WTC11 (cell line): ENCODE measurements at regions not wholly inside any gene's neighbourhood (a gene's known extent, or its start where the extent isn't known, plus 50 kb on each side); places are given as distances from the start of the nearest gene placed in this dataset.

ENCODE experiments used
- ATAC-seq: fragments of 200-7000 bp; cut with Tn5 transposase; 2 replicates; pipeline ENCODE4 v1.10.0; 2021; ENCODE audit warnings: mild to moderate bottlenecking, moderate library complexity
- CTCF ChIA-PET: fragments of 300-600 bp; sonication (Branson Sonifier 250); formaldehyde crosslinking; loops from one replicate; lab custom pipeline; 2021; ENCODE audit warnings: antibody characterized with exemption; lab: Charles Lee
- POLR2A ChIA-PET: fragments of 350-600 bp; sonication (Branson Sonifier 250); formaldehyde crosslinking; loops from one replicate; lab custom pipeline; 2021; ENCODE audit warnings: antibody characterized with exemption; lab: Charles Lee
- DNase-seq: peaks from one replicate; pipeline ENCODE4 v3.0.0; 2021; ENCODE audit warnings: low spot score
- H3K27ac Mint-ChIP-seq: 2 replicates; pipeline ENCODE4 v1.8.0; 2021; ENCODE audit warnings: mixed read lengths
- H3K27me3 Mint-ChIP-seq: 2 replicates; pipeline ENCODE4 v1.8.0; 2021; ENCODE audit warnings: low read depth, mild to moderate bottlenecking, moderate library complexity, mixed read lengths
- H3K36me3 Mint-ChIP-seq: 2 replicates; pipeline ENCODE4 v1.8.0; 2021; ENCODE audit warnings: mixed read lengths
- H3K4me1 Mint-ChIP-seq: 2 replicates; pipeline ENCODE4 v1.8.0; 2022; ENCODE audit warnings: mixed read lengths
- H3K4me3 Mint-ChIP-seq: 2 replicates; pipeline ENCODE4 v1.8.0; 2021; ENCODE audit warnings: mild to moderate bottlenecking, moderate library complexity, mixed read lengths
- H3K9me3 Mint-ChIP-seq: 2 replicates; pipeline ENCODE4 v1.8.0; 2021; ENCODE audit warnings: mixed read lengths
- CBFB ChIP-seq: sonication (generic); formaldehyde crosslinking; IDR thresholded peaks from 2 replicates; pipeline ENCODE4 v1.8.1; 2022; ENCODE audit warnings: mild to moderate bottlenecking, low read depth, missing genetic modification reagents
- CTCF ChIP-seq: fragments of 200-600 bp; IDR thresholded peaks from 2 replicates; pipeline ENCODE4 v1.8.0; 2022; ENCODE audit warnings: antibody characterized with exemption
- ETV6 ChIP-seq: sonication (generic); formaldehyde crosslinking; IDR thresholded peaks from 2 replicates; pipeline ENCODE4 v1.8.1; 2022; ENCODE audit warnings: mild to moderate bottlenecking, missing genetic modification reagents
- GABPB1 ChIP-seq: sonication (generic); formaldehyde crosslinking; IDR thresholded peaks from 2 replicates; pipeline ENCODE4 v1.8.1; 2023; ENCODE audit warnings: mild to moderate bottlenecking, missing genetic modification reagents
- KAT7 ChIP-seq: sonication (generic); formaldehyde crosslinking; IDR thresholded peaks from 2 replicates; pipeline ENCODE4 v1.8.1; 2023; ENCODE audit warnings: missing genetic modification reagents, mild to moderate bottlenecking, borderline replicate concordance
- NR1H2 ChIP-seq: sonication (generic); formaldehyde crosslinking; IDR thresholded peaks from 2 replicates; pipeline ENCODE4 v1.9.0; 2021; ENCODE audit warnings: mild to moderate bottlenecking, moderate library complexity, missing genetic modification reagents
- NR2C2 ChIP-seq: sonication (generic); formaldehyde crosslinking; IDR thresholded peaks from 2 replicates; pipeline ENCODE4 v1.8.0; 2022; ENCODE audit warnings: mild to moderate bottlenecking, missing genetic modification reagents
- RELA ChIP-seq: sonication (generic); formaldehyde crosslinking; IDR thresholded peaks from 2 replicates; pipeline ENCODE4 v1.8.1; 2022; ENCODE audit warnings: missing genetic modification reagents, mild to moderate bottlenecking, borderline replicate concordance
- SMAD4 ChIP-seq: sonication (generic); formaldehyde crosslinking; IDR thresholded peaks from 2 replicates; pipeline ENCODE4 v1.8.0; 2022; ENCODE audit warnings: mild to moderate bottlenecking, missing genetic modification reagents
- SP1 ChIP-seq: sonication (generic); formaldehyde crosslinking; conservative IDR thresholded peaks from 2 replicates; pipeline ENCODE4 v1.8.1; 2022; ENCODE audit warnings: missing genetic modification reagents
- TCF7 ChIP-seq: sonication (generic); formaldehyde crosslinking; IDR thresholded peaks from 2 replicates; pipeline ENCODE4 v1.8.0; 2022; ENCODE audit warnings: mild to moderate bottlenecking, low read depth, missing genetic modification reagents, moderate library complexity
- TEAD1 ChIP-seq: sonication (generic); formaldehyde crosslinking; IDR thresholded peaks from 2 replicates; pipeline ENCODE4 v1.8.0; 2022; ENCODE audit warnings: mild to moderate bottlenecking, missing genetic modification reagents
- ZBTB43 ChIP-seq: sonication (generic); formaldehyde crosslinking; IDR thresholded peaks from 2 replicates; pipeline ENCODE4 v1.8.1; 2023; ENCODE audit warnings: mild to moderate bottlenecking, missing genetic modification reagents
- ZNF138 ChIP-seq: sonication (generic); formaldehyde crosslinking; conservative IDR thresholded peaks from 2 replicates; pipeline ENCODE4 v1.8.1; 2022; ENCODE audit warnings: mild to moderate bottlenecking, moderate library complexity, missing genetic modification reagents
- ZNF263 ChIP-seq: sonication (generic); formaldehyde crosslinking; IDR thresholded peaks from 2 replicates; pipeline ENCODE4 v1.8.1; 2022; ENCODE audit warnings: low read depth, mild to moderate bottlenecking, moderate library complexity, missing genetic modification reagents
- ZNF671 ChIP-seq: fragments of 250-450 bp; sonication (Bioruptor Pico); IDR thresholded peaks from 2 replicates; pipeline ENCODE4 v1.8.0; 2021; ENCODE audit warnings: mild to moderate bottlenecking
- ZSCAN18 ChIP-seq: fragments of 250-450 bp; sonication (Bioruptor Pico); IDR thresholded peaks from 2 replicates; pipeline ENCODE4 v2.1.2; 2022; ENCODE audit warnings: mild to moderate bottlenecking, moderate library complexity
- TF ChIP-seq, protein P1 (sequence below): sonication (generic); formaldehyde crosslinking; IDR thresholded peaks from 2 replicates; pipeline ENCODE4 v1.8.1; 2023; ENCODE audit warnings: mild to moderate bottlenecking, moderate library complexity, missing genetic modification reagents
- TF ChIP-seq, protein P2 (sequence below): sonication (generic); formaldehyde crosslinking; IDR thresholded peaks from 2 replicates; pipeline ENCODE4 v1.8.1; 2023; ENCODE audit warnings: mild to moderate bottlenecking, missing genetic modification reagents, moderate library complexity
- TF ChIP-seq, protein P3 (sequence below): sonication (generic); formaldehyde crosslinking; IDR thresholded peaks from 2 replicates; pipeline ENCODE4 v1.8.0; 2022; ENCODE audit warnings: mild to moderate bottlenecking, missing genetic modification reagents

DNA sequence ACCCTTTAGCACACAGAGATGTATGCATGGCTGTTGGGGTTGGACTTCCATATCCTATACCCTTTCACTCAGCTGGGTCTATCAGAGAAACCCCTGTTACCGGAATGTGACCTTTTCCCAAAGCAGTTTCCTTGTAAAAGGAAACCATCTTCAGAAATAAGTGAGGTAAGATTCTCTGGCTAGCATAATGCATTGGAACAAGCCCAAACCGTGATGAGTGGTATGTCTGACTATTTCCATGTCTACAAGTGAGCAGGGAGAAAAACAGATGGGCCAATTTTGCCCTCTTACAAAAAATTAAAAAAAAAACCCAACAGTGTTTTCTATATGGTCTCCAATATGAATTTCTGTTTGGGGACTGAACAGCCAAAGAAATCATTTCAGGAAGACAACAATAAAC lies 283.9 kb downstream of the SMARCA1 start:
- no peak for DNase-seq
- H3K9me3 Mint-ChIP-seq: peaks cover 15% of the 10 kb centered on the region
- TF ChIP-seq ETV6: no peak

DNA sequence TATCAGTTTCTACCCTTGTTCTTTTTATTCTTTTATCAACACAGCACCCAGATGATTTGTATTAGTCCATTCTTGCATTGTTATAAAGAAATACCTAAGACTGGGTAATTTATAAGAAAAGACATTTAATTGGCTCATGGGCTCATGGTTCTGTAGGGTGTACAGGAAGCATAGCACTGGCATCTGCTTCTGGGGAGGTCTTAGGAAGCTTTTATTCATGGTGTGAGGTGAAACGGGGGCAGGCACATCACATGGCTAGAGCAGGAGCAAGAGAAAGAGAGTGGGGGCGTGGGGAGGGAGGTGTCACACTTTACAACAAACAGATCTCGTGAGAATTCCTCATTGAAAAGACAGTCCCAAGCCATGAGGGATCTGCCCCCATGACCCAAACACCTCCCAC lies 285.3 kb downstream of the SMARCA1 start:
- ChIA-PET POLR2A (no interaction called here), CTCF (no interaction called here)
- peaks cover 7% of the 10 kb centered on the region; the same call in 1 of the 2 replicates for H3K27me3 Mint-ChIP-seq
- DNase-seq (no peak), ATAC-seq (no peak)
- peaks cover 11% of the 10 kb centered on the region for H3K9me3 Mint-ChIP-seq
- H3K4me3 Mint-ChIP-seq: no peak overlapping the region
- peaks cover 7% of the 10 kb centered on the region for H3K36me3 Mint-ChIP-seq
- no peak for TF ChIP-seq KAT7
- no peak for TF ChIP-seq TCF7 (CRISPR knock-in tag)
- no peak for TF ChIP-seq ZNF671 (CRISPR knock-in tag)
- TF ChIP-seq GABPB1 (CRISPR knock-in tag): no peak
- no peak for TF ChIP-seq CBFB (CRISPR knock-in tag)
- TF ChIP-seq TEAD1 (CRISPR knock-in tag): no peak
- TF ChIP-seq RELA (CRISPR knock-in tag): no peak
- TF ChIP-seq ZBTB43 (CRISPR knock-in tag): no peak
- TF ChIP-seq, protein P1, sequence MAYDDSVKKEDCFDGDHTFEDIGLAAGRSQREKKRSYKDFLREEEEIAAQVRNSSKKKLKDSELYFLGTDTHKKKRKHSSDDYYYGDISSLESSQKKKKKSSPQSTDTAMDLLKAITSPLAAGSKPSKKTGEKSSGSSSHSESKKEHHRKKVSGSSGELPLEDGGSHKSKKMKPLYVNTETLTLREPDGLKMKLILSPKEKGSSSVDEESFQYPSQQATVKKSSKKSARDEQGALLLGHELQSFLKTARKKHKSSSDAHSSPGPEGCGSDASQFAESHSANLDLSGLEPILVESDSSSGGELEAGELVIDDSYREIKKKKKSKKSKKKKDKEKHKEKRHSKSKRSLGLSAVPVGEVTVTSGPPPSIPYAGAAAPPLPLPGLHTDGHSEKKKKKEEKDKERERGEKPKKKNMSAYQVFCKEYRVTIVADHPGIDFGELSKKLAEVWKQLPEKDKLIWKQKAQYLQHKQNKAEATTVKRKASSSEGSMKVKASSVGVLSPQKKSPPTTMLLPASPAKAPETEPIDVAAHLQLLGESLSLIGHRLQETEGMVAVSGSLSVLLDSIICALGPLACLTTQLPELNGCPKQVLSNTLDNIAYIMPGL (CRISPR knock-in tag): no peak
- TF ChIP-seq SMAD4: no peak
- no peak for TF ChIP-seq ZNF138 (CRISPR knock-in tag)
- TF ChIP-seq NR1H2 (CRISPR knock-in tag): no peak
- H3K27ac Mint-ChIP-seq: no peak overlapping the region
- H3K4me1 Mint-ChIP-seq: peaks cover 8% of the 10 kb centered on the region; the same call in 1 of the 2 replicates

More for the DNA sequence above, 283.9 kb downstream of the SMARCA1 start:
- no peak overlapping the region for H3K27ac Mint-ChIP-seq
- ATAC-seq: no peak
- peaks cover 14% of the 10 kb centered on the region for H3K27me3 Mint-ChIP-seq
- ChIA-PET CTCF (no interaction called here), POLR2A (no interaction called here)
- H3K4me1 Mint-ChIP-seq: peaks cover 8% of the 10 kb centered on the region; the same call in 1 of the 2 replicates
- H3K4me3 Mint-ChIP-seq: no peak overlapping the region
- H3K36me3 Mint-ChIP-seq: peaks cover 7% of the 10 kb centered on the region

- peak; percentile 64; the same call in 1 of the 2 replicates for ATAC-seq
- Mint-ChIP-seq H3K9me3 (peaks cover 8% of the 10 kb centered on the region), H3K27ac (no peak overlapping the region), H3K27me3 (no peaks in the 10 kb centered on the region; the same call in 1 of the 2 replicates), H3K36me3 (peaks cover 7% of the 10 kb centered on the region), H3K4me1 (peaks cover 8% of the 10 kb centered on the region; the same call in 1 of the 2 replicates), H3K4me3 (no peak overlapping the region)
- no peak for DNase-seq
- TF ChIP-seq ZSCAN18 (CRISPR knock-in tag) (no peak), ZNF263 (CRISPR knock-in tag) (no peak), CTCF (no peak), NR2C2 (CRISPR knock-in tag) (no peak), ZBTB43 (CRISPR knock-in tag) (no peak), SP1 (CRISPR knock-in tag) (no peak)
- TF ChIP-seq, protein P2, sequence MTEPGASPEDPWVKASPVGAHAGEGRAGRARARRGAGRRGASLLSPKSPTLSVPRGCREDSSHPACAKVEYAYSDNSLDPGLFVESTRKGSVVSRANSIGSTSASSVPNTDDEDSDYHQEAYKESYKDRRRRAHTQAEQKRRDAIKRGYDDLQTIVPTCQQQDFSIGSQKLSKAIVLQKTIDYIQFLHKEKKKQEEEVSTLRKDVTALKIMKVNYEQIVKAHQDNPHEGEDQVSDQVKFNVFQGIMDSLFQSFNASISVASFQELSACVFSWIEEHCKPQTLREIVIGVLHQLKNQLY (CRISPR knock-in tag): no peak
- TF ChIP-seq, protein P3, sequence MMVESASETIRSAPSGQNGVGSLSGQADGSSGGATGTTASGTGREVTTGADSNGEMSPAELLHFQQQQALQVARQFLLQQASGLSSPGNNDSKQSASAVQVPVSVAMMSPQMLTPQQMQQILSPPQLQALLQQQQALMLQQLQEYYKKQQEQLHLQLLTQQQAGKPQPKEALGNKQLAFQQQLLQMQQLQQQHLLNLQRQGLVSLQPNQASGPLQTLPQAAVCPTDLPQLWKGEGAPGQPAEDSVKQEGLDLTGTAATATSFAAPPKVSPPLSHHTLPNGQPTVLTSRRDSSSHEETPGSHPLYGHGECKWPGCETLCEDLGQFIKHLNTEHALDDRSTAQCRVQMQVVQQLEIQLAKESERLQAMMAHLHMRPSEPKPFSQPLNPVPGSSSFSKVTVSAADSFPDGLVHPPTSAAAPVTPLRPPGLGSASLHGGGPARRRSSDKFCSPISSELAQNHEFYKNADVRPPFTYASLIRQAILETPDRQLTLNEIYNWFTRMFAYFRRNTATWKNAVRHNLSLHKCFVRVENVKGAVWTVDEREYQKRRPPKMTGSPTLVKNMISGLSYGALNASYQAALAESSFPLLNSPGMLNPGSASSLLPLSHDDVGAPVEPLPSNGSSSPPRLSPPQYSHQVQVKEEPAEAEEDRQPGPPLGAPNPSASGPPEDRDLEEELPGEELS (CRISPR knock-in tag): no peak
- ChIA-PET CTCF (interaction anchor here (1.3 kb wide), 1 partner anchor 20 kb away, joined by 6 read pairs; no protein-coding TSS in a partner anchor), POLR2A (no interaction called here)
These were observed 287.4 kb downstream of the SMARCA1 start for GRCh38 chrX:129235903-129236302.
